Natural killer cell (primary cell): ENCODE measurements at regions not wholly inside any gene's neighbourhood (a gene's known extent, or its start where the extent isn't known, plus 50 kb on each side); places are given as distances from the start of the nearest gene placed in this dataset.

ENCODE experiments used
- ATAC-seq, 3 donors: fragments of 150-1000 bp in 2 of 3; fragments of 200-7000 bp in 1 of 3; cut with Tn5 transposase; 1 replicate in 1 of 3; 2 replicates in 2 of 3; pipeline ENCODE4 v1.10.0; 2021; ENCODE audit warnings: mild to moderate bottlenecking in 2 of 3, moderate library complexity in 2 of 3
- DNase-seq, 2 donors: peaks; one replicate each; pipeline versions ENCODE4 v3.0.0 to v3.0.0-alpha.2; 2013 to 2021; ENCODE audit warnings: mixed read lengths in 1 of 2
- H3K27ac ChIP-seq: one replicate; pipeline ENCODE4 v1.5.1; 2013; ENCODE audit warnings: mild to moderate bottlenecking, low read length
- H3K27me3 ChIP-seq: one replicate; pipeline ENCODE4 v1.6.1; 2013; ENCODE audit warnings: low read length; ENCODE audit not compliant: control insufficient read depth, insufficient read depth
- H3K36me3 ChIP-seq: one replicate; pipeline ENCODE4 v1.6.1; 2013; ENCODE audit warnings: low read length; ENCODE audit not compliant: control insufficient read depth, insufficient read depth
- H3K4me1 ChIP-seq: one replicate; pipeline ENCODE4 v1.6.1; 2013; ENCODE audit warnings: low read length; ENCODE audit not compliant: control insufficient read depth, insufficient read depth
- H3K4me3 ChIP-seq: one replicate; pipeline ENCODE4 v1.5.1; 2013; ENCODE audit warnings: low read length
- H3K9me3 ChIP-seq: one replicate; pipeline ENCODE4 v1.6.1; 2013; ENCODE audit warnings: low read length; ENCODE audit not compliant: control insufficient read depth, insufficient read depth
- H3K27ac Mint-ChIP-seq, 2 donors: one replicate each; pipeline ENCODE4 v1.8.0; 2022; ENCODE audit warnings: mild to moderate bottlenecking in 2 of 2, mixed read lengths in 2 of 2, moderate library complexity in 1 of 2
- H3K27me3 Mint-ChIP-seq, 2 donors: one replicate each; pipeline ENCODE4 v1.8.0; 2022; ENCODE audit warnings: low read depth in 2 of 2, mixed read lengths in 2 of 2
- H3K36me3 Mint-ChIP-seq: one replicate; pipeline ENCODE4 v1.8.0; 2022; ENCODE audit warnings: mixed read lengths
- H3K4me1 Mint-ChIP-seq, 2 donors: one replicate each; pipeline ENCODE4 v1.8.0; 2022; ENCODE audit warnings: mixed read lengths in 2 of 2
- H3K4me3 Mint-ChIP-seq: one replicate; pipeline ENCODE4 v1.8.0; 2022; ENCODE audit warnings: mild to moderate bottlenecking, moderate library complexity, mixed read lengths
- H3K9me3 Mint-ChIP-seq, 2 donors: one replicate each; pipeline ENCODE4 v1.8.0; 2022; ENCODE audit warnings: mixed read lengths in 2 of 2
- WGBS: methylation state at CpG from one replicate; pipeline ENCODE4 v1.1.7; 2013; ENCODE audit warnings: missing lambda C conversion rate; ENCODE audit not compliant: insufficient coverage; 5-methylcytosine and 5-hydroxymethylcytosine counted together
- intact Hi-C: fragments of 100-400 bp; cut with micrococcal nuclease; formaldehyde crosslinking; loops from one replicate; pipeline ENCODE4 v1.14.2; 2022
- TF ChIP-seq, protein P1 (sequence below): fragments of 200-600 bp; IDR thresholded peaks from one replicate; pipeline ENCODE4 v1.8.0; 2022; ENCODE audit warnings: antibody characterized with exemption

DNA sequence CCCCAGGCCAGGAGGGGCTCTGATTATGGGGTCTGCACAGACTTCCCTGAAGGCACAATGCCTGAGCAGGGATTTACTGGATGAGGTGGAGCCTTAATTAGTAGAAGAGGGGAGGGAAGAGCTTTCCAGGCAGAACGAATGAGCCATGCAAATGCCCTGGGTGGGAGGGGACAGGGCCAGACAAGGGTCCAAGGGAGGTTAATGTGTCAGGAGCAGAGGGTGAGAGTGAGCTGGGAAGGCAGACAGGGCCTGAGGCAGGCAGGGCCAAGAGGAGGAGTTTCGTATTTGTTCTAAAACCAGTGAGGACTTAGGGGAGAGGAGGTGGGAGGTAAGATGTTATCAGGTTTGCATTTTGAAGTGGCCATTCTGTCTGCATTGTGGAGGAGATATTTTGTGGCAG lies 65.3 kb downstream of the NPY start:
- Mint-ChIP-seq H3K4me3 (no peak overlapping the region), H3K4me1 (no peaks in the 10 kb centered on the region), H3K9me3 (no peaks in the 10 kb centered on the region), H3K36me3 (no peaks in the 10 kb centered on the region), H3K27me3 (peaks cover 18 to 28% of the 10 kb centered on the region in 2 donors), H3K27ac (no peak overlapping the region)
- 80% methylated on average over 2 of the region's 2 CpGs for WGBS
- Histone ChIP-seq H3K4me3 (no peak overlapping the region), H3K9me3 (no peaks in the 10 kb centered on the region), H3K4me1 (no peaks in the 10 kb centered on the region), H3K36me3 (no peaks in the 10 kb centered on the region), H3K27me3 (no peaks in the 10 kb centered on the region), H3K27ac (no peak overlapping the region)
- DNase-seq = no peak
- TF ChIP-seq, protein P1, sequence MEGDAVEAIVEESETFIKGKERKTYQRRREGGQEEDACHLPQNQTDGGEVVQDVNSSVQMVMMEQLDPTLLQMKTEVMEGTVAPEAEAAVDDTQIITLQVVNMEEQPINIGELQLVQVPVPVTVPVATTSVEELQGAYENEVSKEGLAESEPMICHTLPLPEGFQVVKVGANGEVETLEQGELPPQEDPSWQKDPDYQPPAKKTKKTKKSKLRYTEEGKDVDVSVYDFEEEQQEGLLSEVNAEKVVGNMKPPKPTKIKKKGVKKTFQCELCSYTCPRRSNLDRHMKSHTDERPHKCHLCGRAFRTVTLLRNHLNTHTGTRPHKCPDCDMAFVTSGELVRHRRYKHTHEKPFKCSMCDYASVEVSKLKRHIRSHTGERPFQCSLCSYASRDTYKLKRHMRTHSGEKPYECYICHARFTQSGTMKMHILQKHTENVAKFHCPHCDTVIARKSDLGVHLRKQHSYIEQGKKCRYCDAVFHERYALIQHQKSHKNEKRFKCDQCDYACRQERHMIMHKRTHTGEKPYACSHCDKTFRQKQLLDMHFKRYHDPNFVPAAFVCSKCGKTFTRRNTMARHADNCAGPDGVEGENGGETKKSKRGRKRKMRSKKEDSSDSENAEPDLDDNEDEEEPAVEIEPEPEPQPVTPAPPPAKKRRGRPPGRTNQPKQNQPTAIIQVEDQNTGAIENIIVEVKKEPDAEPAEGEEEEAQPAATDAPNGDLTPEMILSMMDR = no peak
- intact Hi-C loops = no loop called here
- no peak for ATAC-seq

DNA sequence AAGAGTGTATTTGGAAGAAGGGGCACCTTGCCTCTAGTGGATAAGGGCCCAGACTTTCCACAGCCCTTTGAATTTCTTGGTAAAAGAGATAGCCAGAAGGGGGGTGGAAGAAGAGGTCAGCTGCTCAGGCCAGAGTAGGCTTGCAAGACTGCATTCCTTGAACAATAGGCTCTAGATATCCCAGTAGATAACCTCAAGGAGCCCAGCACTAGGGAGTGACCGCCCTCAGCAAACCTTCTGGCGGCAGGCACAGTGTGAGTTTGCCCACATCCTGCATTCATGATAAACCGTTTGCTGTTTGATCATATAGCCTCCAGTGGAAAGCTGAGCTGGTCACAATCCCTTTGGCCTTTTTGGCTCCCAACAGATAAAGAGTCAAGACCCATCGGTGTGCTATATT lies 70.5 kb downstream of the NPY start:
- DNase-seq (no peak), ATAC-seq (no peak)
- H3K36me3 Mint-ChIP-seq = no peaks in the 10 kb centered on the region
- Histone ChIP-seq H3K27ac (no peak overlapping the region), H3K36me3 (no peaks in the 10 kb centered on the region), H3K9me3 (no peaks in the 10 kb centered on the region), H3K27me3 (no peaks in the 10 kb centered on the region), H3K4me3 (no peak overlapping the region), H3K4me1 (no peaks in the 10 kb centered on the region)
- intact Hi-C loops = no loop called here
- WGBS = 83% methylated on average over 4 of the region's 4 CpGs
- H3K4me1 Mint-ChIP-seq = no peaks in the 10 kb centered on the region
- H3K4me3 Mint-ChIP-seq = no peak overlapping the region
- H3K27ac Mint-ChIP-seq = no peak overlapping the region
- TF ChIP-seq, protein P1 = no peak
- no peaks in the 10 kb centered on the region for H3K9me3 Mint-ChIP-seq
- peaks cover 19 to 20% of the 10 kb centered on the region in 2 donors for H3K27me3 Mint-ChIP-seq

DNA sequence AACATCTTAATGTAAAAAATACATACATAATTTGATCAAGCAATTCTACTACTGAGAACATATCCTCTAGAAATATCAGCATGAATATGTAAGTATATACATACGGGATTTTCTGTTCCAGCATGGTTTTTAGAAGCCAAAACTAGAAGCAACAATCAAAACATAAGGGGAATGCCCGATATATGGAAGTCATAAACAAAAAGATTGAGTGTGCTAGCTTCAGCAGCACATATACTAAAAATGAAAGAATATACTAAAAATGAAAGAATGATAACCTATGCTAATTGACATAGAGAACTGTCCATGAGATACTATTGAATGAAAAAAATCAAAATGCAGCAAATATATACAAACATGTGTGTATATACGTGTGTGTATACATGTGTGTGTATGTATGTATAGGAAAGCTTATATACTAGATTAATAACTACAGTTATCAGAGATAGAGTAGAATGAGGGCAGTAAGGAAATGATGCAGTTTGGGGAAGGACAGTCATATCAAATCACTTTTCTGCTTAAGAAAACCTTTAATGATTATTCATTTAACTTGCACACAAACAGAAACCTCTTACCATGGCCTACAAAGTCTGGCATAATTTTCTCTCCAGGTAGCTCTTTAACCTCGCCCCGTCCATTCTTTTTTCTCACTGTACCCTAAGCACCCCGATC lies 72.9 kb downstream of the NPY start:
- TF ChIP-seq, protein P1 = no peak
- H3K4me1 ChIP-seq = no peaks in the 10 kb centered on the region
- Mint-ChIP-seq H3K9me3 (no peaks in the 10 kb centered on the region), H3K4me1 (no peaks in the 10 kb centered on the region), H3K27me3 (peaks cover 22% of the 10 kb centered on the region in 2 donors), H3K36me3 (no peaks in the 10 kb centered on the region), H3K27ac (no peak overlapping the region), H3K4me3 (no peak overlapping the region)
- no peaks in the 10 kb centered on the region for H3K9me3 ChIP-seq
- DNase-seq (no peak), ATAC-seq (no peak)
- H3K27ac ChIP-seq = no peak overlapping the region
- no peaks in the 10 kb centered on the region for H3K36me3 ChIP-seq
- 72% methylated on average over 3 of the region's 6 CpGs for WGBS
- intact Hi-C loops = no loop called here
- no peaks in the 10 kb centered on the region for H3K27me3 ChIP-seq
- no peak overlapping the region for H3K4me3 ChIP-seq

DNA sequence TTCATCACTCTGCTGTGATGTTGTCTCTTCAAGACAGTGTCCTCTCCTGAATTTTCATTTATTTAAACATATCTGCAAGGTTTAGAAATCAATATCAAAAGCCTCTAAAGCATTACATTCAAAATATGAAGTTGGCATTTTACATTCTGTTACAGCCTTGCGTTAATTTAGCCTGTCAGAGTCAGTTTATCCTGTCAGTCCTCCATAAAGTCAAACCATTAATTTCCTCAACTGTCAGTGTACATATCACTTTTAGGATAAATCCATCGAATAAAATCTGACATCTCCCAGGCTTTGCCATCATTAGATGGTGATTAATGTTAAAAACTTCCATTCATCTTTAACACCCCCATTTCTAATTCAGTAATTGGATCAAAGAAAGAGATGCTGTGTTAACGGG lies 77.0 kb downstream of the NPY start:
- Histone ChIP-seq H3K9me3 (no peaks in the 10 kb centered on the region), H3K4me3 (no peak overlapping the region), H3K27me3 (no peaks in the 10 kb centered on the region), H3K27ac (no peak overlapping the region), H3K36me3 (no peaks in the 10 kb centered on the region), H3K4me1 (no peaks in the 10 kb centered on the region)
- ATAC-seq (no peak), DNase-seq (no peak)
- WGBS = 93% methylated on average over 2 of the region's 3 CpGs
- intact Hi-C loops = no loop called here
- H3K4me1 Mint-ChIP-seq = no peaks in the 10 kb centered on the region
- no peak overlapping the region for H3K27ac Mint-ChIP-seq
- peaks cover 14 to 35% of the 10 kb centered on the region in 2 donors for H3K27me3 Mint-ChIP-seq
- no peak overlapping the region for H3K4me3 Mint-ChIP-seq
- no peaks in the 10 kb centered on the region for H3K9me3 Mint-ChIP-seq
- H3K36me3 Mint-ChIP-seq = no peaks in the 10 kb centered on the region
- TF ChIP-seq, protein P1 = no peak
